ENCODE measurements at regions not wholly inside any gene's neighbourhood (a gene's known extent, or its start where the extent isn't known, plus 50 kb on each side); places are given as distances from the start of the nearest gene placed in this dataset.

- H2BK15ac ChIP-seq (ENCODE audit: low read depth, low read length), result no peak overlapping the region
- H3K79me1 ChIP-seq (ENCODE audit: insufficient read depth, low read depth, low read length, poor library complexity, severe bottlenecking), result no peaks in the 10 kb centered on the region
- H3K23ac ChIP-seq (ENCODE audit: insufficient read length, low read depth, low read length), result no peak overlapping the region
- H3K14ac ChIP-seq (ENCODE audit: insufficient read depth, low read length), result no peak overlapping the region
- H3K79me2 ChIP-seq (ENCODE audit: insufficient read depth, low read length), result no peaks in the 10 kb centered on the region
- no peak overlapping the region for H3K4ac ChIP-seq (ENCODE audit: low read depth, low read length)
- Mint-ChIP-seq H3K9me3 (no peaks in the 10 kb centered on the region), H3K27me3 (ENCODE audit: low read depth) (no peaks in the 10 kb centered on the region), H3K4me1 (peaks cover 11 to 16% of the 10 kb centered on the region in 2 experiments), H3K4me3 (no peak overlapping the region), H3K36me3 (ENCODE audit: insufficient read depth in 1 of 3, low read depth in 3 of 3) (no peaks in the 10 kb centered on the region), H3K27ac (no peak overlapping the region)
- no peak overlapping the region for H3T11ph ChIP-seq (ENCODE audit: low read length)
- no peak overlapping the region for H2BK20ac ChIP-seq (ENCODE audit: low read depth, low read length, poor library complexity, severe bottlenecking)
- H4K5ac ChIP-seq (ENCODE audit: insufficient read length, low read depth, low read length), result no peak overlapping the region
- no peak overlapping the region for H3K56ac ChIP-seq (ENCODE audit: insufficient read length, low read depth, low read length)
- DNase-seq, result no peak
- H2AFZ ChIP-seq (ENCODE audit: low read length), result no peak overlapping the region
- no CpG with 5 or more reads among the region's 7 CpGs for WGBS (ENCODE audit: extremely low coverage, insufficient read length, low lambda C conversion rate)
- H3K23me2 ChIP-seq (ENCODE audit: insufficient read length, low read depth, low read length, poor library complexity, severe bottlenecking), result no peaks in the 10 kb centered on the region
- no peak overlapping the region for H3K4me2 ChIP-seq (ENCODE audit: insufficient read depth, insufficient read length, low read length)
- no peaks in the 10 kb centered on the region for H3K9me3 ChIP-seq (ENCODE audit: control insufficient read depth, low read depth, low read length)
- no peak overlapping the region for H3K27ac ChIP-seq (ENCODE audit: insufficient read length, low read depth, low read length)
- H3K18ac ChIP-seq (ENCODE audit: insufficient read length, low read depth, low read length), result no peak overlapping the region
- H3K4me1 ChIP-seq (ENCODE audit: insufficient read depth, low read length), result no peaks in the 10 kb centered on the region; the same call in 1 of the 2 replicates
- H2BK120ac ChIP-seq (ENCODE audit: low read depth, low read length, poor library complexity, severe bottlenecking), result no peak overlapping the region
- no peak overlapping the region for H3K9ac ChIP-seq (ENCODE audit: extremely low read depth, insufficient read length, low read length)
- TF ChIP-seq, protein P1, sequence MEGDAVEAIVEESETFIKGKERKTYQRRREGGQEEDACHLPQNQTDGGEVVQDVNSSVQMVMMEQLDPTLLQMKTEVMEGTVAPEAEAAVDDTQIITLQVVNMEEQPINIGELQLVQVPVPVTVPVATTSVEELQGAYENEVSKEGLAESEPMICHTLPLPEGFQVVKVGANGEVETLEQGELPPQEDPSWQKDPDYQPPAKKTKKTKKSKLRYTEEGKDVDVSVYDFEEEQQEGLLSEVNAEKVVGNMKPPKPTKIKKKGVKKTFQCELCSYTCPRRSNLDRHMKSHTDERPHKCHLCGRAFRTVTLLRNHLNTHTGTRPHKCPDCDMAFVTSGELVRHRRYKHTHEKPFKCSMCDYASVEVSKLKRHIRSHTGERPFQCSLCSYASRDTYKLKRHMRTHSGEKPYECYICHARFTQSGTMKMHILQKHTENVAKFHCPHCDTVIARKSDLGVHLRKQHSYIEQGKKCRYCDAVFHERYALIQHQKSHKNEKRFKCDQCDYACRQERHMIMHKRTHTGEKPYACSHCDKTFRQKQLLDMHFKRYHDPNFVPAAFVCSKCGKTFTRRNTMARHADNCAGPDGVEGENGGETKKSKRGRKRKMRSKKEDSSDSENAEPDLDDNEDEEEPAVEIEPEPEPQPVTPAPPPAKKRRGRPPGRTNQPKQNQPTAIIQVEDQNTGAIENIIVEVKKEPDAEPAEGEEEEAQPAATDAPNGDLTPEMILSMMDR (conservative IDR thresholded peaks at IDR 0.05), result no peak
- no peak overlapping the region for H2BK12ac ChIP-seq (ENCODE audit: insufficient read length, low read depth, low read length)
- no peak overlapping the region for H2AK5ac ChIP-seq (ENCODE audit: insufficient read length, low read length)
- H4K8ac ChIP-seq (replicated peaks; ENCODE audit: insufficient read length, low read depth, low read length), result no peak overlapping the region
- H4K91ac ChIP-seq (ENCODE audit: insufficient read length, low read depth, low read length), result no peak overlapping the region
- no peak overlapping the region for H2BK5ac ChIP-seq (ENCODE audit: insufficient read length, low read length)
- no peaks in the 10 kb centered on the region for H3K27me3 ChIP-seq (ENCODE audit: insufficient read depth, low read length)
- no peaks in the 10 kb centered on the region for H4K20me1 ChIP-seq (ENCODE audit: control insufficient read depth, insufficient read depth, insufficient read length)
Observed at GRCh38 chr11:130637566-130637965, 189.1 kb downstream of the ADAMTS15 start.

Measured in H9 (cell line).